ENCODE measurements at regions not wholly inside any gene's neighbourhood (a gene's known extent, or its start where the extent isn't known, plus 50 kb on each side); places are given as distances from the start of the nearest gene placed in this dataset.

DNA sequence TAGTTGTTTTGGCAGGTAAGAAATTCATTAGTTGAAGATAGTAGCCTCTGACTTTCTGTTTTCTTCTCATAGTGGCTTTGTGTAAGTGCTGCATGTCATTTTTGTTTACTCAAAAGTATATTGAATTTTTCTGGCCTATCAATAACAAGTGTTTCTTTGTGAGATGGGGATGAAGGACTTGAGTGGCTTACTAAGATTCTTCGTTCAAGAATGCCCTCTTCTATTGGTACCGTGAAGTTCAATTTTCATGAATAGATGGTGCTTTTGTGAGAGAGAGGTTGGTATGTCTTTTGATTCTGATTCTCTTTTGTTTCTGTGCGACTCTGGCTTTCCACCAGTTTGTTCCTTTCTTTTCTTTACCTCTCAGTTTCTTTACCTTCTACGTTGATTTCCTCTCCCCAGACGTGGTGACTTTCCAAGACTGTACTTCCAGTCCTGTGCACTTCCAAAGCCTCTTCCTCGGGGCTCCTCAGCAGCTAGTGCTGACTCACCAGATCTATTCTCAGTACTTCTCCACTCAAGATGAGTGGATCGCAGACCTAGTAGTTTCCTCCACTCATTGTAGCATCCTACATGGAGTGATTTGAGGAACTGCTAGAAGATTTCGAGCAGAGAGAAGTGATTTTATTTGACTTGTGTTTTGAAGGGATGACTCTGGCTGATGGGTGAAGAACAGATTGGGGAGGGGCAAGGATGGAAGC lies 82.0 kb upstream of the EPHB3 start:
- TF ChIP-seq, protein P1, sequence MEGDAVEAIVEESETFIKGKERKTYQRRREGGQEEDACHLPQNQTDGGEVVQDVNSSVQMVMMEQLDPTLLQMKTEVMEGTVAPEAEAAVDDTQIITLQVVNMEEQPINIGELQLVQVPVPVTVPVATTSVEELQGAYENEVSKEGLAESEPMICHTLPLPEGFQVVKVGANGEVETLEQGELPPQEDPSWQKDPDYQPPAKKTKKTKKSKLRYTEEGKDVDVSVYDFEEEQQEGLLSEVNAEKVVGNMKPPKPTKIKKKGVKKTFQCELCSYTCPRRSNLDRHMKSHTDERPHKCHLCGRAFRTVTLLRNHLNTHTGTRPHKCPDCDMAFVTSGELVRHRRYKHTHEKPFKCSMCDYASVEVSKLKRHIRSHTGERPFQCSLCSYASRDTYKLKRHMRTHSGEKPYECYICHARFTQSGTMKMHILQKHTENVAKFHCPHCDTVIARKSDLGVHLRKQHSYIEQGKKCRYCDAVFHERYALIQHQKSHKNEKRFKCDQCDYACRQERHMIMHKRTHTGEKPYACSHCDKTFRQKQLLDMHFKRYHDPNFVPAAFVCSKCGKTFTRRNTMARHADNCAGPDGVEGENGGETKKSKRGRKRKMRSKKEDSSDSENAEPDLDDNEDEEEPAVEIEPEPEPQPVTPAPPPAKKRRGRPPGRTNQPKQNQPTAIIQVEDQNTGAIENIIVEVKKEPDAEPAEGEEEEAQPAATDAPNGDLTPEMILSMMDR (IDR thresholded peaks at IDR 0.05) = no peak
- TF ChIP-seq ZFX (IDR thresholded peaks at IDR 0.05; ENCODE audit: borderline replicate concordance) = no peak

Measured in 22Rv1 (cell line).